ENCODE measurements at regions not wholly inside any gene's neighbourhood (a gene's known extent, or its start where the extent isn't known, plus 50 kb on each side); places are given as distances from the start of the nearest gene placed in this dataset.

DNA sequence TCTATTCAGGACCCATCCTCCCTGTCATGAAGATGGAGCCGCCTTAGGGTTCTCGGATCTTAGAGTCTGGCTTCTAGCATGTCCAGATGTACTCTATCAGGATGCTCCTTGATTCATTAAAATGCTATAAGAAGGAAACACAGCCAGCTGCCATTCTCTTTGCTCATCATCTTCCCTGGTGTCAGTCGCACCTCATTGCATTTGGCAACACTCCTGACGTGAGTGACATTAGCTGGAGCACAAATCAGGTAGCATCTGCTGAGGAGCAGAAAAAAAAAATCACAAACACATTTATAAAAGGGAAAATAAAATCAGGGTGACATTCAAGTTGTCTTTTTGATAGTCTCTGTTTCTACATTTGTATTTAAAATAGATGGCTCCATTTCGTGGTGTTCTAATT lies 226.1 kb upstream of the NMUR2 start:
- TF ChIP-seq NFRKB (IDR thresholded peaks at IDR 0.05) = no peak
- TF ChIP-seq NPAS2 (CRISPR knock-in tag; IDR thresholded peaks at IDR 0.05; ENCODE audit: borderline replicate concordance) = no peak
- TF ChIP-seq, protein P1, sequence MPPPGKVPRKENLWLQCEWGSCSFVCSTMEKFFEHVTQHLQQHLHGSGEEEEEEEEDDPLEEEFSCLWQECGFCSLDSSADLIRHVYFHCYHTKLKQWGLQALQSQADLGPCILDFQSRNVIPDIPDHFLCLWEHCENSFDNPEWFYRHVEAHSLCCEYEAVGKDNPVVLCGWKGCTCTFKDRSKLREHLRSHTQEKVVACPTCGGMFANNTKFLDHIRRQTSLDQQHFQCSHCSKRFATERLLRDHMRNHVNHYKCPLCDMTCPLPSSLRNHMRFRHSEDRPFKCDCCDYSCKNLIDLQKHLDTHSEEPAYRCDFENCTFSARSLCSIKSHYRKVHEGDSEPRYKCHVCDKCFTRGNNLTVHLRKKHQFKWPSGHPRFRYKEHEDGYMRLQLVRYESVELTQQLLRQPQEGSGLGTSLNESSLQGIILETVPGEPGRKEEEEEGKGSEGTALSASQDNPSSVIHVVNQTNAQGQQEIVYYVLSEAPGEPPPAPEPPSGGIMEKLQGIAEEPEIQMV (CRISPR knock-in tag; IDR thresholded peaks at IDR 0.05; ENCODE audit: low read depth) = no peak
